CD14-positive monocyte (primary cell): ENCODE measurements at regions not wholly inside any gene's neighbourhood (a gene's known extent, or its start where the extent isn't known, plus 50 kb on each side); places are given as distances from the start of the nearest gene placed in this dataset.

Source experiments
- DNase-seq, 3 donors: peaks; one replicate each; pipeline ENCODE4 v3.0.0-alpha.2; 2011 to 2022
- H2AFZ ChIP-seq: 2 replicates; pipeline ENCODE4 v1.6.0; 2012; ENCODE audit warnings: mild to moderate bottlenecking, low read depth, low read length, inconsistent platforms; ENCODE audit not compliant: insufficient read depth, poor library complexity, severe bottlenecking
- H3K27ac ChIP-seq, 2 donors: 1 replicate in 1 of 2; 2 replicates in 1 of 2; pipeline ENCODE4 v1.5.1; 2012 to 2013; ENCODE audit warnings: low read length in 2 of 2, control low read depth in 1 of 2, inconsistent platforms in 1 of 2, low read depth in 1 of 2, mild to moderate bottlenecking in 1 of 2
- H3K27me3 ChIP-seq, 2 donors: one replicate each; pipeline versions ENCODE4 v1.6.0 to v1.6.1; 2011 to 2013; ENCODE audit warnings: low read length in 2 of 2; ENCODE audit not compliant: control insufficient read depth in 2 of 2, insufficient read depth in 2 of 2
- H3K36me3 ChIP-seq, 2 donors: replicated peaks in 1 of 2; 1 replicate in 1 of 2; 2 replicates in 1 of 2; pipeline versions ENCODE4 v1.5.1 to v1.6.1; 2012 to 2013; ENCODE audit warnings: low read length in 2 of 2, control low read depth in 1 of 2, inconsistent platforms in 1 of 2, mild to moderate bottlenecking in 1 of 2; ENCODE audit not compliant: insufficient read depth in 2 of 2, control insufficient read depth in 1 of 2
- H3K4me1 ChIP-seq, 2 donors: 1 replicate in 1 of 2; 2 replicates in 1 of 2; pipeline versions ENCODE4 v1.5.1 to v1.6.1; 2012 to 2013; ENCODE audit warnings: low read length in 2 of 2, control low read depth in 1 of 2, inconsistent platforms in 1 of 2, mild to moderate bottlenecking in 1 of 2, moderate library complexity in 1 of 2; ENCODE audit not compliant: insufficient read depth in 2 of 2, control insufficient read depth in 1 of 2
- H3K4me2 ChIP-seq: replicated peaks from 2 replicates; pipeline ENCODE3; 2012; ENCODE audit warnings: low read length, moderate library complexity, mild to moderate bottlenecking; ENCODE audit not compliant: poor library complexity, severe bottlenecking; ENCODE audit errors: extremely low read depth
- H3K4me3 ChIP-seq, 3 experiments: fragments of 200-600 bp in 1 of 3; sonication (generic) in 1 of 3; replicated peaks in 1 of 3; 1 replicate in 2 of 3; 2 replicates in 1 of 3; pipeline ENCODE4 v1.5.1; 2011 to 2013; ENCODE audit warnings: low read length in 3 of 3, mild to moderate bottlenecking in 3 of 3, control low read depth in 2 of 3, low read depth in 2 of 3, inconsistent platforms in 1 of 3, moderate library complexity in 1 of 3
- H3K79me2 ChIP-seq: 2 replicates; pipeline ENCODE4 v1.6.0; 2012; ENCODE audit warnings: mild to moderate bottlenecking, control low read depth, inconsistent platforms, low read length, moderate library complexity; ENCODE audit not compliant: insufficient read depth
- H3K9ac ChIP-seq: 2 replicates; pipeline ENCODE4 v1.6.0; 2017; ENCODE audit warnings: low read length, mild to moderate bottlenecking; ENCODE audit not compliant: insufficient read depth, poor library complexity, severe bottlenecking
- H3K9me3 ChIP-seq, 2 donors: replicated peaks in 1 of 2; 1 replicate in 1 of 2; 2 replicates in 1 of 2; pipeline versions ENCODE4 v1.5.1 to v1.6.1; 2012 to 2013; ENCODE audit warnings: low read length in 2 of 2, control low read depth in 1 of 2; ENCODE audit not compliant: control insufficient read depth in 1 of 2, insufficient read depth in 1 of 2
- H4K20me1 ChIP-seq: 2 replicates; pipeline ENCODE4 v1.6.0; 2012; ENCODE audit warnings: mild to moderate bottlenecking, low read length, control low read depth, moderate library complexity; ENCODE audit not compliant: insufficient read depth
- H3K27ac Mint-ChIP-seq, 7 donors: one replicate each; pipeline ENCODE4 v1.8.0; 2020; ENCODE audit warnings: mild to moderate bottlenecking in 7 of 7, mixed read lengths in 7 of 7, moderate library complexity in 6 of 7, inconsistent platforms in 2 of 7
- H3K27me3 Mint-ChIP-seq, 3 donors: one replicate each; pipeline ENCODE4 v1.8.0; 2021 to 2022; ENCODE audit warnings: low read depth in 3 of 3, mild to moderate bottlenecking in 3 of 3, mixed read lengths in 3 of 3, moderate library complexity in 3 of 3, inconsistent platforms in 1 of 3
- H3K36me3 Mint-ChIP-seq, 2 donors: one replicate each; pipeline ENCODE4 v1.8.0; 2020; ENCODE audit warnings: mixed read lengths in 2 of 2, inconsistent platforms in 1 of 2, mild to moderate bottlenecking in 1 of 2
- H3K4me1 Mint-ChIP-seq: one replicate; pipeline ENCODE4 v1.8.0; 2020; ENCODE audit warnings: mild to moderate bottlenecking, mixed read lengths
- H3K4me3 Mint-ChIP-seq, 2 donors: one replicate each; pipeline ENCODE4 v1.8.0; 2020; ENCODE audit warnings: mild to moderate bottlenecking in 2 of 2, mixed read lengths in 2 of 2, moderate library complexity in 1 of 2
- H3K9me3 Mint-ChIP-seq, 7 donors: one replicate each; pipeline ENCODE4 v1.8.0; 2020 to 2022; ENCODE audit warnings: mixed read lengths in 7 of 7, mild to moderate bottlenecking in 6 of 7, moderate library complexity in 6 of 7, inconsistent platforms in 2 of 7
- WGBS: methylation state at CpG from one replicate; pipeline ENCODE4 v1.1.5; 2013; ENCODE audit warnings: missing lambda C conversion rate; ENCODE audit not compliant: insufficient coverage; 5-methylcytosine and 5-hydroxymethylcytosine counted together
- intact Hi-C, 2 donors: fragments of 100-400 bp; cut with micrococcal nuclease; formaldehyde crosslinking; loops; one replicate each; pipeline versions ENCODE4 v1.15.0 to v1.15.1; 2023
- TF ChIP-seq, protein P1 (sequence below): fragments of 200-600 bp; IDR thresholded peaks from one replicate; pipeline ENCODE4 v1.8.0; 2022; ENCODE audit warnings: antibody characterized with exemption, mild to moderate bottlenecking

DNA sequence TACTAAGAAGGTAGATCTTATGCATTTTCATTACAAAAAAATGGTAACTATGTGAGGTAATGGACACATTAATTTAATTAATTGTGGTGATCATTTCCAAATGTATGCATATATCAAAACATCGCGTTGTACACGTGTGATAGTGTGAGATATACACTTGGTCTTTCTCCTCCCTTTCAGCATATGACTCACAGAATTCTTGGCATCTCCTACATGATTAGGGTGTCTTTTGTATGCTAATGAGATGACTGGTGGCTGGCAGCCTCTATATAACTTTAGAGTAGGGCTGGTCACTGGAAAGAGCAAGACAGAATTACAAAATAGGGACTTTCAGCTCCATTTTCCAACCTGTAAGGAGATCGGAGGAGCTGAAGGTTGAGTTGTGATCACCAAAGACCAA is 1167.6 kb downstream of the CDH12 start:
- TF ChIP-seq, protein P1, sequence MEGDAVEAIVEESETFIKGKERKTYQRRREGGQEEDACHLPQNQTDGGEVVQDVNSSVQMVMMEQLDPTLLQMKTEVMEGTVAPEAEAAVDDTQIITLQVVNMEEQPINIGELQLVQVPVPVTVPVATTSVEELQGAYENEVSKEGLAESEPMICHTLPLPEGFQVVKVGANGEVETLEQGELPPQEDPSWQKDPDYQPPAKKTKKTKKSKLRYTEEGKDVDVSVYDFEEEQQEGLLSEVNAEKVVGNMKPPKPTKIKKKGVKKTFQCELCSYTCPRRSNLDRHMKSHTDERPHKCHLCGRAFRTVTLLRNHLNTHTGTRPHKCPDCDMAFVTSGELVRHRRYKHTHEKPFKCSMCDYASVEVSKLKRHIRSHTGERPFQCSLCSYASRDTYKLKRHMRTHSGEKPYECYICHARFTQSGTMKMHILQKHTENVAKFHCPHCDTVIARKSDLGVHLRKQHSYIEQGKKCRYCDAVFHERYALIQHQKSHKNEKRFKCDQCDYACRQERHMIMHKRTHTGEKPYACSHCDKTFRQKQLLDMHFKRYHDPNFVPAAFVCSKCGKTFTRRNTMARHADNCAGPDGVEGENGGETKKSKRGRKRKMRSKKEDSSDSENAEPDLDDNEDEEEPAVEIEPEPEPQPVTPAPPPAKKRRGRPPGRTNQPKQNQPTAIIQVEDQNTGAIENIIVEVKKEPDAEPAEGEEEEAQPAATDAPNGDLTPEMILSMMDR, result no peak
- no peaks in the 10 kb centered on the region for H4K20me1 ChIP-seq
- no peak overlapping the region for H3K4me3 ChIP-seq
- no CpG with 5 or more reads among the region's 4 CpGs for WGBS
- no peak overlapping the region for H3K27ac ChIP-seq
- Mint-ChIP-seq H3K27ac (no peak overlapping the region), H3K36me3 (no peaks in the 10 kb centered on the region), H3K4me1 (no peaks in the 10 kb centered on the region), H3K4me3 (no peak overlapping the region), H3K27me3 (no peaks in the 10 kb centered on the region), H3K9me3 (peaks cover 0 to 7% (median 0%) of the 10 kb centered on the region in 7 donors)
- no peak overlapping the region for H3K4me2 ChIP-seq
- H2AFZ ChIP-seq, result no peak overlapping the region
- no peak overlapping the region for H3K9ac ChIP-seq
- no peaks in the 10 kb centered on the region for H3K27me3 ChIP-seq
- H3K79me2 ChIP-seq, result no peaks in the 10 kb centered on the region
- intact Hi-C loops, result no loop called here
- DNase-seq, result no peak
- H3K36me3 ChIP-seq, result no peaks in the 10 kb centered on the region
- no peaks in the 10 kb centered on the region for H3K4me1 ChIP-seq
- H3K9me3 ChIP-seq, result peaks cover 4 to 5% of the 10 kb centered on the region in 2 donors

DNA sequence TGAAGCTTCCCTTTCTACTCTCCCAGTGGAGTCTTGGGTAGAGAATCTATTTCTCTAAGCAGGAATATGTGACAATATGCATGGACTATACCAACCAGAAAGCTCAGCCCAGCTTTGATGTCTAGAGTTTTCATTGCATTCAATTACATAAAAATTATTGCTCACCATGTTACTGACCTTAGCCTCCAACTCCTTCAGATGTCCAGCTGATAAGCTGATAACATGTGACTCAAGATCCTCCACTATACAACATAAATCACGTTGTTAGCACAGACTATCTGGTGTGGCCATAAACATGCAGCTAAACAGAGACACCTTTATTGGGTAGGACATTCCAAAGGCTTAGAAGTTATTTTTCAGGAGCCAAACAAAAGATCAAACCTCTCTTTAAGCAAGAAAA is 1168.2 kb downstream of the CDH12 start:
- Mint-ChIP-seq H3K36me3 (no peaks in the 10 kb centered on the region), H3K27ac (no peak overlapping the region), H3K4me3 (no peak overlapping the region), H3K4me1 (no peaks in the 10 kb centered on the region), H3K27me3 (no peaks in the 10 kb centered on the region), H3K9me3 (peaks cover 0 to 7% (median 0%) of the 10 kb centered on the region in 7 donors)
- peaks cover 4 to 5% of the 10 kb centered on the region in 2 donors for H3K9me3 ChIP-seq
- TF ChIP-seq, protein P1, result no peak
- DNase-seq, result no peak
- no peaks in the 10 kb centered on the region for H3K27me3 ChIP-seq
- no peak overlapping the region for H2AFZ ChIP-seq
- H3K9ac ChIP-seq, result no peak overlapping the region
- no CpG with 5 or more reads among the region's 1 CpG for WGBS
- H3K4me2 ChIP-seq, result no peak overlapping the region
- H3K79me2 ChIP-seq, result no peaks in the 10 kb centered on the region
- no peaks in the 10 kb centered on the region for H3K4me1 ChIP-seq
- no peaks in the 10 kb centered on the region for H3K36me3 ChIP-seq
- H3K27ac ChIP-seq, result no peak overlapping the region
- no peaks in the 10 kb centered on the region for H4K20me1 ChIP-seq
- intact Hi-C loops, result no loop called here
- H3K4me3 ChIP-seq, result no peak overlapping the region
